ENCODE measurements at regions not wholly inside any gene's neighbourhood (a gene's known extent, or its start where the extent isn't known, plus 50 kb on each side); places are given as distances from the start of the nearest gene placed in this dataset.
"Not testable (repeated sequence)": the region's sequence is repeated elsewhere in the genome, so short reads cannot be mapped to it uniquely, and the experiment has no call there.

DNA sequence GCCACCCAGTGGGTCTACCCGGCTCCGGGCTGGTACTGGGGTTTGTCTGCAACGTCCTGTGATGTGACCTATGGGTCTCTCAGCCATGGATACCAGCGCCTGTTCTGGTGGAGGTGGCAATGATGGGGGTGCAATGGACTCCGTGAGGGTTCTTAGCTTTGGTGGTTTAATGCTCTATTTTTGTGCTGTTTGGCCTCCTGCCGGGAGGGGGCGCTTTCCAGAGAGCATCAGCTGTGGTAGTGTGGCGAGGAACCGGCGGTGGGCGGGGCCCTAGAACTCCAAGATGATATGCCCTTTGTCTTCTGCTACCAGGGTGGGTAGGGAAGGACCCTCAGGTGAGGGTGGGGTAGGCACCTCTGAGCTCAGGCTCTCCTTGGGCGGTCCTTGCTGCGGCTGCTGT, 324.1 kb upstream of the ZFP42 start:
- DNase-seq (ENCODE audit: low spot score): not testable (repeated sequence)

- DNase-seq (ENCODE audit: low spot score): not testable (repeated sequence)
Observed at GRCh38 chr4:187671958-187672357, 323.6 kb upstream of the ZFP42 start.

DNA sequence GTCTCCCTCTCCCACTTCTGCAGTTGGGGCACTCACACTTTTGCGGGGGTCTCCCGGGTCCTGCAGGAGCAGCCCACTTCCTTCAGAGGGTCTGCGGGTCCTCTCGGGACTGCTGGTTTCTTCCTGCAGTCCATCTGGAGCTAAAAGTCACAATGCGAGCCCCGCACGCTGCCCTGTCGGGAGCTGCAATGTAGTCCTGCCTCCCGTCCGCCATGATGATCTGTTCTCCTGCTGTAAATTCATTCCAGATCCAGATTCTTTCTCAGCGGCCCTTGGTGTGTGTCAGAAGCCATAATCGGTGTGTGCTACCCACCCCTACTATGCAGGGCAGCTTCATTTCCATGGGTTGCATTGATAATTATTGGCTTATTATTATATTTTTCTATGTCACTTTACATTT, 323.0 kb upstream of the ZFP42 start:
- DNase-seq (ENCODE audit: low spot score): not testable (repeated sequence)

DNA sequence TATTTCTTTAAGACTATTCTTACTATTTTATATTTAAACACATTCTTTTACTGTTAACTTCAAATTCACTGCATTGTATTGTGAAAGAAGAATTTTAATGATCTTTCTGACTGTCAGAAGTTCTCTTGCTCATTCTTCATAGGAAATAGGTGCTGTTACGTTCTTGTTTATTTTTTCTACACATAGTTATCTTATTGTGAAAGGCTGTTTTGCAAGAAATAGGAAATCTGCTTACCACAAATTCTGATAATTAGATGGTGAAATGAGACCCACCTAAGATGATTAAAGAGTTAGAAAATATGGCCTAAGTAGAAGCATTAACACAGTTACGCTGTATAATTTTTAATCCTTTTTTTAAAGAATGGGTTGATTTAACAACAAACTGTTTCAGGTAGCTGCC, 316.1 kb upstream of the ZFP42 start:
- DNase-seq (ENCODE audit: low spot score): no peak

DNA sequence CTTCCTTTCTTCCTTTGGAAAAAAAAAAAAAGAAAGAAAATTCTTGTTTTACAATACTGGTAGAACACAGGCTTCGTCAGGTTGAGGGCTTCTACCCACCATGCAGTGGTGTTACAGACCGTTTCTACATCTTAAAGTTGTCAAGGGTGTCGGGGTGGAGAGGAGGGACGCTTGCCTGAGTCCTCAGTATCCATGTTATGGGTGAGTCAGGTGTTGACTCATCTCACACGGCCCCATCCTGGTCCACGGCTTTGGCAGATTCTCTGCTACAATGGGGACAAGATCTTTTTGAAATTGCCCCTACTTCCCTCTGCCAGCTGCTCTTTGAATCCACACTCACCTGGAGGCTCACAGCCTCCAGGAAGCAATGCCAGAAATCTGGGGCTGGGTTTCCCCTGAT, 310.3 kb upstream of the ZFP42 start:
- DNase-seq (ENCODE audit: low spot score): no peak

DNA sequence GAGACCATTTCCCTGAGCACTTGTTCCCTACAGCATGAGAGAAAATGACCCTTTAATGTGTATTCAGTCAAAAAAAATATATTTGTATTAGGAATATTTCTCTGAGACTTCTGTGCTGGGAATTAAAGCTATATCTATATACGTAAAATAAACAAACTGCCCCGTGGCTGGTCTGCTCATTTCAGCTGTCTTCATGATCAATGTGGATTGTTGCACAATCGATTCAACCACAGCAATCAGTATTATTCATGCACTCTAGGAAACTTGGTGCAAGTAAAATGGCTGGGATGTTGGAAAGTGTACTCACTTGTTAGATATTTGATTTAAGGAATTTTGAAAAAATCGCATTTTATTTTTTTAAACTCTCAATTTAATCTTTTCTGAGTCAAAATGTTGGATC, 307.9 kb upstream of the ZFP42 start:
- DNase-seq (ENCODE audit: low spot score): no peak

DNA sequence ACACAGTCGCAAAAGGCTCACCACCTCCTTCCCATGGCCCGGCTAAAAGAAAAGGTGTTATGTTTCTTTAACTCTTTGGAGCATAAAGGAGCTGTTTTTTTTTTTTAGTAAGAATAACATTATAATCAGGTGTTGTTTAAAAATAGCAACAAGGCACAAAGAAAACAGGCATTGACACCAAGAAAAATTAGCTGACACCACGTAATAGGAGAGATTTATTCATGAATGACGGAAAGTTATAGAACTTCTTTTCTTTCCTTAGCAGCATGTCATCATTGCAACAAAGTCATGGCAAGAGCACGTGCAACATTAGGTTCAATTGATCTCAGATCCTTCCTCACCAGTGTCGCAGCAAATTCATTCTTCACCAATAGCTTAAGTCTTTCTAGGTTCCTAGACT, 302.9 kb upstream of the ZFP42 start:
- no peak for DNase-seq (ENCODE audit: low spot score)

GRCh38 chr4:187695531-187695930, 300.0 kb upstream of the ZFP42 start:
- not testable (repeated sequence) for DNase-seq (ENCODE audit: low spot score)

- DNase-seq (ENCODE audit: low spot score): no peak
Observed at GRCh38 chr4:187711586-187711985, 284.0 kb upstream of the ZFP42 start.

- DNase-seq (ENCODE audit: low spot score): no peak
Observed at GRCh38 chr4:187714957-187715356, 280.6 kb upstream of the ZFP42 start.

- no peak for DNase-seq (ENCODE audit: low spot score)
Observed at GRCh38 chr4:187715466-187715865, 280.1 kb upstream of the ZFP42 start.

GRCh38 chr4:187724456-187724855, 271.1 kb upstream of the ZFP42 start:
- no peak for DNase-seq (ENCODE audit: low spot score)

DNA sequence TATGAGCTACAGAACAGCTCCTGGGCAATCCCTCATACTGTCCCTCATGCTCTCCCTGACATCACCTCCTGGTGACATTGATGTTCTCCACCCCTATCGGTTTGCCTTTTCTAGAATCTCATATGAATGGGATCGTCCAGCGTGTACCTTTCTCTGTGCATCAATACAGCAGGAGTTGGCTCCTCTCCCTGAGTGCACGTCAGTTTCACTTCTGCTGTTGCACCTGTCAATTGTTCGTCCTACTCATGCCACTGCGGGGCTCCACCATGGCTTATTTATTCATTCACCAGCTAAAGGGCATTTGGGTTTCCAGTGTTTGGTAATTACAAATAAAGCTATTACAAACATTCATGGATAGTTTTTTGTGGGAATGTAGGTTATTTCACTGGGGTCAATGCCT, 269.1 kb upstream of the ZFP42 start:
- no peak for DNase-seq (ENCODE audit: low spot score)

DNA sequence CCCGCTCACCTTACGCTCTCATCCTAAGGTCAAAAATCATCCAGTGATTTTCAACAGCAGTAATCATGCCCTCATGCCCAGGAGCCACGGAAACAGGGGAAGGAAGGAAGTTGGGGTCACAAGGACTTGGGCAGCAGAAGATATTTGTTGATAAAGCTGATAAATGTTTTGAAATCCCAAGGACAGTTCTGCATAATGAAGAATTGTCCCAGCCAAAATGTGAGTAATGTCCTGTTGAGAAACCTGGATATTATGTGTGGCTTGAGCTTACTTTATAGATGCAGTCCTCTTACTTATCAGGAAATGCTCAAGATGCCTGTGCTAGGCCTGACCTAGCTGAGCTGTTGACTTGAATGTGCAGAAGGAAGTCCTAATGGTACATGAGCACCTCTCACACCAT, 263.0 kb upstream of the ZFP42 start:
- no peak for DNase-seq (ENCODE audit: low spot score)

GRCh38 chr4:187739771-187740170, 255.8 kb upstream of the ZFP42 start:
- no peak for DNase-seq (ENCODE audit: low spot score)

- no peak for DNase-seq (ENCODE audit: low spot score)
Observed at GRCh38 chr4:187744911-187745310, 250.7 kb upstream of the ZFP42 start.

DNA sequence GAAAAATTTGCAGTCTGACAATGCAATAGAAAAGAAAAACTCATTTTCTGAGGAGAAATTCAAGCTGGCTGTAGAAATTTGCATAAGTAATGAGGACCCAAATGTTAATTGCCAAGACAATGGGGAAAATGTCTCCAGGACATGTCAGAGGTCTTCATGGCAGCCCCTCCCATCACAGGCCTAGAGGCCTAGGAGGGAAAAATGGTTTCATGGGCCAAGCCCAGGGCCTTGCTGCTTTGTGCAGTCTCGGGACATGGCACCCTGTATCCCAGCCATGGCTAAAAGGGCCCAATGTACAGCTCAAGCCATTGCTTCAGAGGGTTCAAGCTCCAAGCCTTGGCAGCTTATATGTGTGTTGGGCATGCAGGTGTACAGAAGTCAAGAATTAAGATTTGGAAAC, 244.9 kb upstream of the ZFP42 start:
- DNase-seq (ENCODE audit: low spot score): not testable (repeated sequence)

- DNase-seq (ENCODE audit: low spot score): no peak
Observed at GRCh38 chr4:187767158-187767557, 228.4 kb upstream of the ZFP42 start.

GRCh38 chr4:187767687-187768086, 227.9 kb upstream of the ZFP42 start:
- DNase-seq (ENCODE audit: low spot score): no peak

GRCh38 chr4:187770345-187770744, 225.2 kb upstream of the ZFP42 start:
- no peak for DNase-seq (ENCODE audit: low spot score)

DNA sequence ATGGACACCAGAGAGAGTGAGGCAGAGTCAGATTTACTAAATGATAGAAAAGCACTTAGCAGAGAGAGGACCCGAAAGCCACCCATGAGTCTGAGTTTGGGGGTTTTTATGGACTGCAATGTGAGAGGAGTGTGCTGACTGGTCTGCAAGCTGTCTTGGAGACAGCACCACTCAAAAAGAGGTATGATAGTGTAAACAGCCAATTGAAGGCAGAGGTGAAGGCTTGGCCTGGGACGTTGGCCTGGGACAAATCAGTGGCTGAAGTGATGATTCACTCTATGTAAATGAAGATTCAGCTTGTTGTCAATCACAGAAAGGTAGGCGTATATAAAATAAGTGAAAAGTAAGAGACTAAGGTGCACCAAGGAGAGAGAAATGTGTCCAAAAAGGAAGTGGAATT, 217.6 kb upstream of the ZFP42 start:
- no peak for DNase-seq (ENCODE audit: low spot score)

DNA sequence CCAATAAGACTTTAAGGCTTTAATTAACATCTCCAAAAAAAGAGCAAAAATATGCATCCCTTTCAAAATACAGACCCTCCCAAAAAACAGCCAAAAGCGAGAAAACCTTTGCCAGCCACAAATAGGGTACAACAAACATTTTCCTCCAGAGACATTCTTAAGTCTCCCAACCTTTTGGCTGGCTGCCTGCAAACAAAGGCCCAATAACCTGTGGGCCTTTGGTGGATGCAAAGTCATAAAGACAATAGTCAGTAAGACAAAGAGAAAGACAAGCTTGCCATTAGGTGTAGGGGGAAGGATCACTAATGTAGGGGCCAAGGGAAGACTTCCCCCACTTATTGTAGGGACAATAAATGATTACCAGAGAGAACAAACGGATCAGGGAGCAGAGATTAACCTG, 215.5 kb upstream of the ZFP42 start:
- DNase-seq (ENCODE audit: low spot score): no peak

DNA sequence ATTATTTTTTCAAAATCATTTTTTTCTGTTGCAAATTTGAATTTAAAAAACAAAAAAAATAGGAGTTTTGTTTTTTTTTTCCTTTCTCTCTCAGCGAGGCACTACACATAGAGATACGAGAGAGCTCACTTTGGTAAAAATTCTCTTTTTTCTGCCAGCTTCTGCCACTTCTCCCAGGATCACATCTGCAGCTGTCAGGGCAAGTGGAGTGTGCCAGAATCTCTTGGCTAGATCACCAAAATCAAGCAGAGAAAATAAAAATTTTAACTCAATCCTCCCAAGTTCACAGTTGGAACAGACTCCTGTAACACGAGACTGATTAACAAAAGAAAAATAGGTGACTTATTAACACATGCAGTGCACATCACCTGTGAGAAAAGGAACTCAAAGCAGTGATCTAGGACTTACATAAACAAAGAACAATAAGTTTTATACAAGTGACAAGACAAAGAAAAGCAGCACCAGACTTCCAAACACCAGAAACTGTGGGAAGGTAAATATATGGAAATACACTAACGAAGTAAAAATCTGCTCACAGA, 213.2 kb upstream of the ZFP42 start:
- DNase-seq (ENCODE audit: low spot score): no peak

DNA sequence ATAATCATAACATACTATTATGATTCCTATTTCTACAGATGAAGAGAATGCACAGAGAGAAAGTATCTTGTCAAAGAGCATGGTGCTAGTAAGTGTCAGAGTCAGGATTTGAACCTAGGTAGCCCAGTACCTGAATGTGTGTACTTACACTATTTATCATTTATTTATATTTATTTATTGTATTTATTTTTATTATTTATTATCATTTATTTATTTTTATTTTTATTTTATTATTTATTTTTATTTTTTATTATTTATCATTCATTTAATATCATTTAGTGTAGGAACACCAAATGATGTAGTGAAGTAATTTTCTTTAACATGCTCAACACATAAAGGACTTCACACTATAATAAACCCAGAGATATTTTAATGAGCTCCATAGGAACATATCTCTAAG, 209.4 kb upstream of the ZFP42 start:
- DNase-seq (ENCODE audit: low spot score): no peak

GRCh38 chr4:187789078-187789477, 206.5 kb upstream of the ZFP42 start:
- DNase-seq (ENCODE audit: low spot score): no peak

Measured in germinal center (tissue), 1 donor.